ENCODE measurements at regions not wholly inside any gene's neighbourhood (a gene's known extent, or its start where the extent isn't known, plus 50 kb on each side); places are given as distances from the start of the nearest gene placed in this dataset.
A peak's percentile ranks its signal among the peaks of the same experiment; 100 is the strongest.

DNA sequence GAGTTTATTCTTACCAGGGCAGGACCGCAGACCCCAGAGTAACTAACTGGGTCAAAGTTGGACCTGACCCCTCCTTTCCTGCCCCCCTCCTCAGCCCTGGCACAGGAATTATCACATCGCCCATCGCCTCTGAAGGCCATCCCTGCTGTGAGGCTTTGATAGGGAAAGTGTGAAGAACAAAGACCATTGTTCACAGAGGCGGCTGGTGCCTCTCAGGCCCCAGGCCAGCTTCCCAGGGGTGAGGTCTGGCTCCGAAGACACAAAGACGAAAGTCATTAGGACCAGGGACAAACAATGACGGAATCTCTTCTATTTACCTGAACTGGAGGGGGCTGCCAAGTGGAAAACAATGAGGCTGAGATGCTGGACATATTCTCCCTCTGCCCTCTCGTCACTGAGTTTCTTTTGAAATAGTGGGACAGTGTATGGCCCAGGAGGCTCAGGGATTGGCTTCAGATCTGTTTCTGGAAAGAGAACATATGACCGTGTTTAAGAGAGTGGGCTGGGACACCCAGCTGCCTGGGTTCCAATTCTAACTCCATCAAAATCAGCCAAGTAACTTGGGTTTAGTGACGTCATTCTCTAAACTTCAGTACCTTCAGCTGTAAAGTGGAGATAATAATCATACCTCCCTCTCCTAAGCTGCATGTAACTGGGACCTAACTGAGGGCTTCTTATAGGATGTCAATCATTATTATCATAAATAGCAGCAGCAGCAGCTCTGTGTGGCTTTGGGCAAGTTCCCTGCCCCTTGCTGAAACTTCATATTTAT is 769.4 kb downstream of the MED13L start:
- in situ Hi-C loops (cut with MboI; ENCODE audit: low pct_ligation_motif_present in 1 of 4, low pct_unique_long_range_greater_than_20kb in 1 of 4, low sequenced_read_pairs in 3 of 4), result no loop called here
- peak; percentile 7 for DNase-seq
- intact Hi-C loops (cut with DNase I; ENCODE audit: low total_unique reads), result no loop called here

DNA sequence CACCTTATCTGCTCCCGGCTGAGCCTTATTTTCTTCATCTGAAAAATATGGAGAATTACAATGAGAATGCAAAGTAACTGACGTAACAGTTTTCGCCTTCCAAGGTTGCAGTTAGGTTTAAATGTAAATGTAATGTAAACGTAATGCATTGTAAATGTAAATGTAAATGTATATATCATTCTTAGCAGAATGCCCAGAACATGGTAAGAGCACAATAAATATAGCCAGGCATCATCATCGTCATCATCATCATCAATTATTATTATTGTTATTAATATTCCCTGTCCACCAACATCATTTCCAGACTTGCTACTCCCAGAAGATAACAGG is 770.0 kb downstream of the MED13L start:
- no peak overlapping the region for H3K4me3 ChIP-seq

More for the DNA sequence above, 769.4 kb downstream of the MED13L start:
- Histone ChIP-seq H3K9me3 (no peaks in the 10 kb centered on the region), H3K4me3 (no peak overlapping the region), H3K27me3 (no peaks in the 10 kb centered on the region), H3K36me3 (no peaks in the 10 kb centered on the region), H3K27ac (no peak overlapping the region), H3K4me1 (no peaks in the 10 kb centered on the region)
- TF ChIP-seq, protein P1, sequence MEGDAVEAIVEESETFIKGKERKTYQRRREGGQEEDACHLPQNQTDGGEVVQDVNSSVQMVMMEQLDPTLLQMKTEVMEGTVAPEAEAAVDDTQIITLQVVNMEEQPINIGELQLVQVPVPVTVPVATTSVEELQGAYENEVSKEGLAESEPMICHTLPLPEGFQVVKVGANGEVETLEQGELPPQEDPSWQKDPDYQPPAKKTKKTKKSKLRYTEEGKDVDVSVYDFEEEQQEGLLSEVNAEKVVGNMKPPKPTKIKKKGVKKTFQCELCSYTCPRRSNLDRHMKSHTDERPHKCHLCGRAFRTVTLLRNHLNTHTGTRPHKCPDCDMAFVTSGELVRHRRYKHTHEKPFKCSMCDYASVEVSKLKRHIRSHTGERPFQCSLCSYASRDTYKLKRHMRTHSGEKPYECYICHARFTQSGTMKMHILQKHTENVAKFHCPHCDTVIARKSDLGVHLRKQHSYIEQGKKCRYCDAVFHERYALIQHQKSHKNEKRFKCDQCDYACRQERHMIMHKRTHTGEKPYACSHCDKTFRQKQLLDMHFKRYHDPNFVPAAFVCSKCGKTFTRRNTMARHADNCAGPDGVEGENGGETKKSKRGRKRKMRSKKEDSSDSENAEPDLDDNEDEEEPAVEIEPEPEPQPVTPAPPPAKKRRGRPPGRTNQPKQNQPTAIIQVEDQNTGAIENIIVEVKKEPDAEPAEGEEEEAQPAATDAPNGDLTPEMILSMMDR (IDR thresholded peaks at IDR 0.05), result no peak
- TF ChIP-seq POLR2A (IDR thresholded peaks at IDR 0.05), result no peak
- no peak for TF ChIP-seq EP300 (IDR thresholded peaks at IDR 0.05; ENCODE audit: low read depth)
- TF ChIP-seq POLR2AphosphoS5 (IDR thresholded peaks at IDR 0.05), result no peak
- 49% methylated on average over 10 of the region's 10 CpGs; no CpG with 5 or more reads in 1 of the 2 donors for WGBS, 2 donors (ENCODE audit: low coverage in 1 of 2)

DNA sequence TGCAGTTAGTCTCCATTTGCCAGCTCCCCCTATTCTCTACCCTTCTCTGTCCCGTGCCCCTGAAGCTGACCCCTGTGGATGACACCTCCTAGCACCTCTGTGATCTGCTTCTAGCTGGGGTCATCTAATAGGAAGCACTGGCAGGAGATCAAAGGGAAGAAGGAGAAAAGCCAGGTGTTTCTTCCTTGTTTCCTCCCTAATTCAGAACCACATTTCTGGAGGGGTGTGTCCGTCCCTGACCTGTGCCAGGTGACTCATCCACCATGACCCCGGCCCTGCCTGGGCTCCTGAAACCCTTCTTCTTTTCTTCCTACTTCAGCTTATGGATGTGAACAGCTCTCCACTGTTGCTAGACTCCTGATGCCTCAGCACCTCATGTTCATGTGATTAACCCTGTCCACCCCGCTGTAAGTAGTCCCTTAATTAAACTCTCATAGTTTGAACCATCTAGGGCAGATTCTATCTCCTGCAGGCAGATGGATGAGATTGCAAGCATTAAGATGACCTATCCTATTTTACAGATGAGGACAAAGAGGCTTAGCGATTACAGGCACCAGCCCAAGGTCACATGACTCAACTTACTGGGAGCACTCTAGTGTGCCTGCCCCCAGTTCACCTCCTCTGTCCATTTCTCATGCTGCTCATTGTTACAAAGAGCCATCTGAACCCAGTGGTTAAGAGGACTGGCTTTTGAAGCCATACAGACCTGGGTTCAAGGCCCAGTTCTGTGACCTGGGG is 770.5 kb downstream of the MED13L start:
- Histone ChIP-seq H3K4me1 (no peaks in the 10 kb centered on the region), H3K36me3 (no peaks in the 10 kb centered on the region), H3K27ac (no peak overlapping the region), H3K27me3 (no peaks in the 10 kb centered on the region), H3K9me3 (no peaks in the 10 kb centered on the region), H3K4me3 (no peak overlapping the region)
- DNase-seq, result peak; percentile 7
- WGBS, 2 donors (ENCODE audit: low coverage in 1 of 2), result 29 to 61% methylated on average over 3 to 5 of the region's 5 CpGs
- TF ChIP-seq POLR2A (IDR thresholded peaks at IDR 0.05) (no peak), EP300 (IDR thresholded peaks at IDR 0.05; ENCODE audit: low read depth) (no peak), POLR2AphosphoS5 (IDR thresholded peaks at IDR 0.05) (no peak)
- TF ChIP-seq, protein P1 (IDR thresholded peaks at IDR 0.05), result no peak
- in situ Hi-C loops (cut with MboI; ENCODE audit: low pct_ligation_motif_present in 1 of 4, low pct_unique_long_range_greater_than_20kb in 1 of 4, low sequenced_read_pairs in 3 of 4), result no loop called here
- intact Hi-C loops (cut with DNase I; ENCODE audit: low total_unique reads), result no loop called here

More for the DNA sequence above, 770.0 kb downstream of the MED13L start:
- no peaks in the 10 kb centered on the region for H3K36me3 ChIP-seq
- no peak for TF ChIP-seq POLR2AphosphoS5 (IDR thresholded peaks at IDR 0.05)
- TF ChIP-seq, protein P1 (IDR thresholded peaks at IDR 0.05), result no peak
- TF ChIP-seq EP300 (IDR thresholded peaks at IDR 0.05; ENCODE audit: low read depth), result no peak
- no peak for TF ChIP-seq POLR2A (IDR thresholded peaks at IDR 0.05)
- H3K4me1 ChIP-seq, result no peaks in the 10 kb centered on the region
- in situ Hi-C loops (cut with MboI; ENCODE audit: low pct_ligation_motif_present in 1 of 4, low pct_unique_long_range_greater_than_20kb in 1 of 4, low sequenced_read_pairs in 3 of 4) (no loop called here), intact Hi-C loops (cut with DNase I; ENCODE audit: low total_unique reads) (no loop called here)
- 73 to 78% methylated on average over 5 of the region's 5 CpGs for WGBS, 2 donors (ENCODE audit: low coverage in 1 of 2)
- H3K27me3 ChIP-seq, result no peaks in the 10 kb centered on the region
- DNase-seq, result no peak
- H3K9me3 ChIP-seq, result no peaks in the 10 kb centered on the region
- no peak overlapping the region for H3K27ac ChIP-seq
